Esophagus muscularis mucosa (tissue), 4 donors: ENCODE measurements at regions not wholly inside any gene's neighbourhood (a gene's known extent, or its start where the extent isn't known, plus 50 kb on each side); places are given as distances from the start of the nearest gene placed in this dataset.
A peak's percentile ranks its signal among the peaks of the same experiment; 100 is the strongest.

Source experiments
- DNase-seq: peaks from one replicate; pipeline ENCODE4 v3.0.0-alpha.2; 2017; ENCODE audit errors: extremely low spot score
- H3K27ac ChIP-seq, 4 donors: fragments of 200-600 bp; sonication (generic); replicated peaks in 1 of 4; 1 replicate in 3 of 4; 2 replicates in 1 of 4; pipeline ENCODE4 v1.5.1; 2016 to 2019; ENCODE audit warnings: mild to moderate bottlenecking in 1 of 4
- H3K27me3 ChIP-seq, 4 donors: fragments of 200-600 bp; sonication (generic); one replicate each; pipeline versions ENCODE4 v1.5.1 to v1.6.0; 2016 to 2019
- H3K36me3 ChIP-seq, 4 donors: fragments of 200-600 bp; sonication (generic); one replicate each; pipeline ENCODE4 v1.5.1; 2016 to 2019
- H3K4me1 ChIP-seq, 4 donors: fragments of 200-600 bp; sonication (generic); one replicate each; pipeline ENCODE4 v1.5.1; 2016 to 2019
- H3K4me3 ChIP-seq, 4 donors: fragments of 200-600 bp; sonication (generic); 1 replicate in 2 of 4; 2 replicates in 2 of 4; pipeline ENCODE4 v1.5.1; 2016 to 2019; ENCODE audit warnings: mild to moderate bottlenecking in 4 of 4, moderate library complexity in 1 of 4
- H3K9me3 ChIP-seq, 4 donors: fragments of 200-600 bp; sonication (generic); 1 replicate in 3 of 4; 2 replicates in 1 of 4; pipeline ENCODE4 v1.5.1; 2016 to 2019
- EP300 ChIP-seq: sonication (generic); formaldehyde crosslinking; IDR thresholded peaks from one replicate; pipeline ENCODE4 v1.6.1; 2017; ENCODE audit warnings: antibody characterized with exemption
- POLR2A ChIP-seq: fragments of 450-650 bp; IDR thresholded peaks from one replicate; pipeline ENCODE4 v1.6.1; 2017; ENCODE audit warnings: antibody characterized with exemption, moderate library complexity, mild to moderate bottlenecking, low read depth
- POLR2AphosphoS5 ChIP-seq, 2 donors: sonication (generic); formaldehyde crosslinking; IDR thresholded peaks; one replicate each; pipeline ENCODE4 v1.6.1; 2017; ENCODE audit warnings: antibody characterized with exemption in 2 of 2
- WGBS: methylation state at CpG from one replicate; pipeline ENCODE4 v1.1.5; 2018; 5-methylcytosine and 5-hydroxymethylcytosine counted together
- intact Hi-C: fragments of 100-400 bp; cut with DNase I; formaldehyde crosslinking; loops from one replicate; pipeline ENCODE4 v1.15.1; 2023
- TF ChIP-seq, protein P1 (sequence below), 3 experiments: fragments of 200-600 bp in 2 of 3; fragments of 450-650 bp in 1 of 3; sonication (generic) in 2 of 3; IDR thresholded peaks; one replicate each; pipeline ENCODE4 v1.5.1; 2017 to 2019; ENCODE audit warnings: antibody characterized with exemption in 3 of 3, mild to moderate bottlenecking in 2 of 3, moderate library complexity in 1 of 3

DNA sequence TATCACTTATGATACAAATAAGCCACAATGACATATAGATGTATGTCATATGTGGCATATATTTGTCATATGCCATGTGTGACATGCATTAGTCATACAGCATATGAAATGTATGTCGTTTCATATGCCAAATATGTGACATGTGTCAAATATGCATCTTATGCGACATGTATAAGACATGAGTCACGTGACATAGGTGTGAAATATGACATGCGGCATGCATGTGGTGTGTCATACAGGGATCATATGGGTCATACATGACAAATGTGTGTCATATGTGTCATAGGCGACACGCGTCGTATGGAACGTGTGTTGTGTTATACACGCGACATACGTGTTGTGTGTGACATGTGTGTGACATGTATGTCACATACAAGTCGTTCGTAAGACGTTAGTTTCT, 2154.0 kb upstream of the PIK3C3 start:
- WGBS: 94% methylated on average over 15 of the region's 15 CpGs
- H3K4me1 ChIP-seq: peaks cover 0 to 12% (median 8%) of the 10 kb centered on the region in 4 donors
- H3K4me3 ChIP-seq: no peak overlapping the region
- intact Hi-C loops: no loop called here
- DNase-seq: no peak
- H3K36me3 ChIP-seq: no peaks in the 10 kb centered on the region
- TF ChIP-seq EP300 (no peak), POLR2AphosphoS5 (IDR thresholded peaks at IDR 0.05) (peak in 1 of 2 donors; percentile 19), POLR2A (no peak)
- TF ChIP-seq, protein P1, sequence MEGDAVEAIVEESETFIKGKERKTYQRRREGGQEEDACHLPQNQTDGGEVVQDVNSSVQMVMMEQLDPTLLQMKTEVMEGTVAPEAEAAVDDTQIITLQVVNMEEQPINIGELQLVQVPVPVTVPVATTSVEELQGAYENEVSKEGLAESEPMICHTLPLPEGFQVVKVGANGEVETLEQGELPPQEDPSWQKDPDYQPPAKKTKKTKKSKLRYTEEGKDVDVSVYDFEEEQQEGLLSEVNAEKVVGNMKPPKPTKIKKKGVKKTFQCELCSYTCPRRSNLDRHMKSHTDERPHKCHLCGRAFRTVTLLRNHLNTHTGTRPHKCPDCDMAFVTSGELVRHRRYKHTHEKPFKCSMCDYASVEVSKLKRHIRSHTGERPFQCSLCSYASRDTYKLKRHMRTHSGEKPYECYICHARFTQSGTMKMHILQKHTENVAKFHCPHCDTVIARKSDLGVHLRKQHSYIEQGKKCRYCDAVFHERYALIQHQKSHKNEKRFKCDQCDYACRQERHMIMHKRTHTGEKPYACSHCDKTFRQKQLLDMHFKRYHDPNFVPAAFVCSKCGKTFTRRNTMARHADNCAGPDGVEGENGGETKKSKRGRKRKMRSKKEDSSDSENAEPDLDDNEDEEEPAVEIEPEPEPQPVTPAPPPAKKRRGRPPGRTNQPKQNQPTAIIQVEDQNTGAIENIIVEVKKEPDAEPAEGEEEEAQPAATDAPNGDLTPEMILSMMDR (IDR thresholded peaks at IDR 0.05): no peak
- no peak overlapping the region for H3K27ac ChIP-seq
- H3K27me3 ChIP-seq: peaks cover 0 to 5% (median 0%) of the 10 kb centered on the region in 4 donors
- H3K9me3 ChIP-seq: no peaks in the 10 kb centered on the region

DNA sequence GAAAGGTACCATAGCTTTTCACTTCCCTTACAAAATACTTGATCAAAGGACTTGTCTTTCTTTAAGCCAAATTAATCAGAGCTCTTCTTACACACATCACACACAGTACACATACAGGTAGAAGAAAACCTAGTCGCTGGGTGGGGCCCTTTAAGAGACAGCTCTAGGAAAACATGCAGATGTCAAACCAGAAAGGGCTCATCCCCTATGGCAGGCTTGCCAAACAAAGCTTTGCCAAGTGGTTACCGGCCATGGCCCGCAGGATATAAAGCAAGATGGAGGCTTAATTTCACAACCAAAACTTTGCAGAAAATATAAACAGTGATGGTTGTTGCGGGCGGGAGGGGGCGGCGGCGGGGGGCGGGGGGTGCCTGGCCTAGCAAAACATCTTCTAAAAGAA, 2156.0 kb upstream of the PIK3C3 start:
- peaks cover 0 to 5% (median 0%) of the 10 kb centered on the region in 4 donors for H3K27me3 ChIP-seq
- intact Hi-C loops: no loop called here
- no peaks in the 10 kb centered on the region for H3K36me3 ChIP-seq
- DNase-seq: no peak
- no peaks in the 10 kb centered on the region for H3K9me3 ChIP-seq
- H3K27ac ChIP-seq: no peak overlapping the region
- WGBS: 34% methylated on average over 9 of the region's 9 CpGs
- H3K4me3 ChIP-seq: peak overlapping the region in 1 of 4 donors; percentile 49
- peaks cover 0 to 12% (median 8%) of the 10 kb centered on the region in 4 donors for H3K4me1 ChIP-seq
- TF ChIP-seq POLR2AphosphoS5 (IDR thresholded peaks at IDR 0.05) (no peak), POLR2A (no peak), EP300 (no peak)
- TF ChIP-seq, protein P1 (IDR thresholded peaks at IDR 0.05): no peak

DNA sequence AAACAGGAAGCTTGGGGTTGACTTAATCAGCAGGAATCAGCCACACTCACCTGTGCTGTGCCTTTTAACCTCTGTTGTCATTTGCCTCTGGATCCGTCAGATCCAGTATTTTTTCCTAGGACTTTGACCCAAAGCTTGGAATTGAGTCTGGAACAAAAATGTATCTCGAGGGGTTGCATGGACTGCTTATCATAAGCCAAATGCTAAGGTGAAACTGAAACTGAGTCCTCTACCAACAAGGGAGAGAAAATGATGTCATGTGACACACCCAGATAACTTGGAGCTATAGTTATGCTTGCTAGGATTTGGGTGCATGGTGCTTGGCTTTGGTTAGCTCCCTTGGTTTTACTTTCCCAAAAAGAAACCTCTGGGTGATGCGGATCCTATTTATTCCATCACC, 2158.6 kb upstream of the PIK3C3 start:
- DNase-seq: no peak
- Histone ChIP-seq H3K4me1 (peaks cover 0 to 12% (median 8%) of the 10 kb centered on the region in 4 donors), H3K9me3 (no peaks in the 10 kb centered on the region), H3K4me3 (no peak overlapping the region), H3K27ac (no peak overlapping the region), H3K27me3 (peaks cover 0 to 5% (median 0%) of the 10 kb centered on the region in 4 donors), H3K36me3 (no peaks in the 10 kb centered on the region)
- intact Hi-C loops: no loop called here
- 92% methylated on average over 3 of the region's 3 CpGs for WGBS
- no peak for TF ChIP-seq POLR2AphosphoS5 (IDR thresholded peaks at IDR 0.05)
- TF ChIP-seq POLR2A: no peak
- no peak for TF ChIP-seq EP300
- TF ChIP-seq, protein P1 (IDR thresholded peaks at IDR 0.05): no peak

DNA sequence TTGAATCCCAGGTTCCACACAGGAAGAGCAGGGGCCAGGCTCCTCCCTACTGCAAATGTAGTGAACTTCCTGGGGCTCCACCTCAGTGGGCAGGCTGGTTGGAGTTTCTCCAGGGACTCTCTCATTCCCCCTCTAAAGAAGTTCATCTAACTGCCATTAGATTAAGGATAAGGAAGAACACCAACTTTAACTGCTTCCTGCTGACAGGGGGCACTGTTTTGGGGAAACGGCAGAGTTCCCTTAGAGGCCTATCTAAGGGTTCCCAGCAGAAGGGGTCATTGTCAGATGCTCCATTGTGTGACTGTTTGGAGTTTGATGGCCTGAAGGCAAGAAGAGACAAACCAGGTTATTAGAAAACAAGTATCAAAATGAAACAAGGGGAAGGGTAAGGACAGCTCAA, 2159.7 kb upstream of the PIK3C3 start:
- no peak for DNase-seq
- no peak overlapping the region for H3K27ac ChIP-seq
- TF ChIP-seq POLR2A (no peak), POLR2AphosphoS5 (IDR thresholded peaks at IDR 0.05) (no peak), EP300 (no peak)
- TF ChIP-seq, protein P1 (IDR thresholded peaks at IDR 0.05): no peak
- peaks cover 0 to 12% (median 8%) of the 10 kb centered on the region in 4 donors for H3K4me1 ChIP-seq
- WGBS: 54% methylated on average over 1 of the region's 1 CpG
- peaks cover 0 to 5% (median 0%) of the 10 kb centered on the region in 4 donors for H3K27me3 ChIP-seq
- intact Hi-C loops: no loop called here
- H3K4me3 ChIP-seq: no peak overlapping the region
- no peaks in the 10 kb centered on the region for H3K9me3 ChIP-seq
- H3K36me3 ChIP-seq: no peaks in the 10 kb centered on the region

DNA sequence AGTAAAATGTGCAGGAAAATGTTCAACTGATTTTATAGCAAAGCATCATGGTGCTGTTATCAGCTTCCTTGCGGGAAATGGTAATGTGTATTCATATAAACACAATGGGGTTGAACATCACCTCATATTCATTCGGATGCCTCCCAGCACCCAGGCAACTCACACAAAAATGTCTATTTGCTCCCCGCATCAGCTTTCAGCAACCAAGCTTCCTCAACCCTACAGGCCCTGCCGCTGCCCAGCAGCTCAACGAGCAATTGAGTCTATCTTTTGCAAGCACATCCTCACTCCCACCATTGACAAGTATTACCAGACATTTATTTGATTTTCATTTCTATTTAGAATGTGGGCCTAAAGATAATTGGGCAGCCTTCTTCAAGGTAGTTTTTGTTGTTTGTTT, 2161.4 kb upstream of the PIK3C3 start:
- WGBS: 96% methylated on average over 5 of the region's 5 CpGs
- DNase-seq: no peak
- Histone ChIP-seq H3K27ac (no peak overlapping the region), H3K4me1 (no peaks in the 10 kb centered on the region), H3K27me3 (no peaks in the 10 kb centered on the region), H3K4me3 (no peak overlapping the region), H3K9me3 (no peaks in the 10 kb centered on the region), H3K36me3 (no peaks in the 10 kb centered on the region)
- TF ChIP-seq EP300: no peak
- TF ChIP-seq POLR2A: no peak
- TF ChIP-seq, protein P1 (IDR thresholded peaks at IDR 0.05): no peak
- TF ChIP-seq POLR2AphosphoS5 (IDR thresholded peaks at IDR 0.05): no peak
- intact Hi-C loops: no loop called here
